ENCODE measurements at regions not wholly inside any gene's neighbourhood (a gene's known extent, or its start where the extent isn't known, plus 50 kb on each side); places are given as distances from the start of the nearest gene placed in this dataset.

DNA sequence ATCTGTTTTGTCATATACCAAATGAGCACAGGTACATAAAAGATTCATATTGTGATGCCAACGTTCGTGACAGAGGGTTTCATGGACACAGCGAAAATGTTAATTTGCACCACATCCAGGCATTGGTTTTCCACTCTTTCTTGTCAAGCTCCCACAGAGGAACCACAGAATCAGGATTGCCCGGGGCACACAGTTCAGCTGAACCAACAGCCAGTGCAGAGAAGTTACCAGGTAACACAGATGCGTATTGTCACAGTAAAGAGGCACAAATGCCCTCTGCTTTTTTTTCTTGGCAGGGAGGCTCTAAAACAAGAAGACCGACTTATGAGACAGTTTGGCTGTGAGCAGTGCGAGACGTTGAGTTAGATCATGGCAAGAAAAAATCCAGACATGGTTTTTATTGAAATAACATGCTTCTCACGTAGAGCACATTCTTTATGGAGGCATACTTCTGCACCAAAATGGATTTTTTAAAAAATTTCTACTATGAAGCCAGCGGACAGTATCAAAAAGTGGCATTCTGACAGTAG, 331.1 kb upstream of the KIAA1217 start:
- TF ChIP-seq, protein P1, sequence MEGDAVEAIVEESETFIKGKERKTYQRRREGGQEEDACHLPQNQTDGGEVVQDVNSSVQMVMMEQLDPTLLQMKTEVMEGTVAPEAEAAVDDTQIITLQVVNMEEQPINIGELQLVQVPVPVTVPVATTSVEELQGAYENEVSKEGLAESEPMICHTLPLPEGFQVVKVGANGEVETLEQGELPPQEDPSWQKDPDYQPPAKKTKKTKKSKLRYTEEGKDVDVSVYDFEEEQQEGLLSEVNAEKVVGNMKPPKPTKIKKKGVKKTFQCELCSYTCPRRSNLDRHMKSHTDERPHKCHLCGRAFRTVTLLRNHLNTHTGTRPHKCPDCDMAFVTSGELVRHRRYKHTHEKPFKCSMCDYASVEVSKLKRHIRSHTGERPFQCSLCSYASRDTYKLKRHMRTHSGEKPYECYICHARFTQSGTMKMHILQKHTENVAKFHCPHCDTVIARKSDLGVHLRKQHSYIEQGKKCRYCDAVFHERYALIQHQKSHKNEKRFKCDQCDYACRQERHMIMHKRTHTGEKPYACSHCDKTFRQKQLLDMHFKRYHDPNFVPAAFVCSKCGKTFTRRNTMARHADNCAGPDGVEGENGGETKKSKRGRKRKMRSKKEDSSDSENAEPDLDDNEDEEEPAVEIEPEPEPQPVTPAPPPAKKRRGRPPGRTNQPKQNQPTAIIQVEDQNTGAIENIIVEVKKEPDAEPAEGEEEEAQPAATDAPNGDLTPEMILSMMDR (conservative IDR thresholded peaks at IDR 0.05), result no peak
- TF ChIP-seq EZH2 (IDR thresholded peaks at IDR 0.05; ENCODE audit: low read depth), result no peak
